OCI-LY7 (cell line): ENCODE measurements at regions not wholly inside any gene's neighbourhood (a gene's known extent, or its start where the extent isn't known, plus 50 kb on each side); places are given as distances from the start of the nearest gene placed in this dataset.

ENCODE experiments used
- BruUV-seq: library from RNA; stranded (reverse); fragments of 400-500 nt; replicated peaks from 2 replicates; lab custom pipeline; 2021; lab: Mats Ljungman, UMichigan
- CTCF ChIA-PET: fragments of 300-600 bp; sonication (Branson Sonifier 250); formaldehyde crosslinking; loops from one replicate; lab custom pipeline; 2022; ENCODE audit warnings: antibody characterized with exemption; ENCODE audit not compliant: unreplicated experiment; lab: Charles Lee
- POLR2A ChIA-PET: fragments of 300-600 bp; sonication (Branson Sonifier 250); formaldehyde crosslinking; loops from one replicate; lab custom pipeline; 2022; ENCODE audit warnings: antibody characterized with exemption; lab: Charles Lee
- DNase-seq: peaks from one replicate; pipeline ENCODE4 v3.0.0-alpha.2; 2015; ENCODE audit warnings: low spot score
- H2AFZ ChIP-seq: fragments of 200-600 bp; sonication (generic), shearing (Covaris generic); 2 replicates; pipeline ENCODE4 v1.6.1; 2014; ENCODE audit warnings: mild to moderate bottlenecking, antibody characterized with exemption, low read length, moderate library complexity
- H3K27ac ChIP-seq: fragments of 200-600 bp; sonication (generic); 2 replicates; pipeline ENCODE4 v1.5.1; 2014; ENCODE audit warnings: mixed run types, low read depth, mild to moderate bottlenecking, moderate library complexity, low read length, inconsistent platforms; ENCODE audit not compliant: poor library complexity, severe bottlenecking
- H3K36me3 ChIP-seq: fragments of 200-600 bp; sonication (generic); 2 replicates; pipeline ENCODE4 v1.6.1; 2014; ENCODE audit warnings: mild to moderate bottlenecking, antibody characterized with exemption, low read length, moderate library complexity, mixed read lengths; ENCODE audit not compliant: insufficient read depth
- H3K4me1 ChIP-seq: fragments of 200-600 bp; sonication (generic); 2 replicates; pipeline ENCODE4 v1.5.1; 2014; ENCODE audit warnings: mild to moderate bottlenecking, low read length; ENCODE audit not compliant: insufficient read depth, poor library complexity, severe bottlenecking
- H3K4me2 ChIP-seq: fragments of 200-600 bp; sonication (generic); 2 replicates; pipeline ENCODE4 v1.6.1; 2014; ENCODE audit warnings: mild to moderate bottlenecking, low read length
- H3K4me3 ChIP-seq: fragments of 200-600 bp; sonication (generic); 2 replicates; pipeline ENCODE4 v1.5.1; 2014; ENCODE audit warnings: mild to moderate bottlenecking, low read depth, low read length; ENCODE audit not compliant: poor library complexity, severe bottlenecking
- H3K79me2 ChIP-seq: fragments of 200-600 bp; sonication (generic); 2 replicates; pipeline ENCODE4 v1.6.1; 2016; ENCODE audit warnings: low read depth, mild to moderate bottlenecking, low read length, moderate library complexity, mixed read lengths; ENCODE audit not compliant: insufficient read depth
- H3K9me2 ChIP-seq: fragments of 200-600 bp; sonication (generic); 2 replicates; pipeline ENCODE4 v1.6.1; 2016; ENCODE audit warnings: mild to moderate bottlenecking, low read length, mixed read lengths; ENCODE audit not compliant: insufficient read depth
- H3K9me3 ChIP-seq: fragments of 200-600 bp; sonication (generic); 2 replicates; pipeline ENCODE4 v1.6.1; 2014; ENCODE audit warnings: mild to moderate bottlenecking, mixed run types, low read length, mixed read lengths
- H4K20me1 ChIP-seq: fragments of 200-600 bp; sonication (generic); 2 replicates; pipeline ENCODE4 v1.6.1; 2014; ENCODE audit warnings: mild to moderate bottlenecking, antibody characterized with exemption, low read length, moderate library complexity, mixed read lengths; ENCODE audit not compliant: insufficient read depth
- EZH2phosphoT487 ChIP-seq: fragments of 200-600 bp; sonication (generic); IDR thresholded peaks from 2 replicates; pipeline ENCODE4 v1.6.1; 2018; ENCODE audit warnings: low read depth, borderline replicate concordance, mild to moderate bottlenecking, mixed run types, antibody characterized with exemption, low read length, moderate library complexity, mixed read lengths
- intact Hi-C: fragments of 100-400 bp; cut with micrococcal nuclease; formaldehyde crosslinking; loops from one replicate; pipeline ENCODE4 v1.10.0; 2022; ENCODE audit not compliant: unreplicated experiment
- TF ChIP-seq, protein P1 (sequence below): fragments of 200-600 bp; sonication (generic); conservative IDR thresholded peaks from 2 replicates; pipeline ENCODE4 v1.5.1; 2014; ENCODE audit warnings: mild to moderate bottlenecking, antibody characterized with exemption, low read length, moderate library complexity, mixed read lengths

DNA sequence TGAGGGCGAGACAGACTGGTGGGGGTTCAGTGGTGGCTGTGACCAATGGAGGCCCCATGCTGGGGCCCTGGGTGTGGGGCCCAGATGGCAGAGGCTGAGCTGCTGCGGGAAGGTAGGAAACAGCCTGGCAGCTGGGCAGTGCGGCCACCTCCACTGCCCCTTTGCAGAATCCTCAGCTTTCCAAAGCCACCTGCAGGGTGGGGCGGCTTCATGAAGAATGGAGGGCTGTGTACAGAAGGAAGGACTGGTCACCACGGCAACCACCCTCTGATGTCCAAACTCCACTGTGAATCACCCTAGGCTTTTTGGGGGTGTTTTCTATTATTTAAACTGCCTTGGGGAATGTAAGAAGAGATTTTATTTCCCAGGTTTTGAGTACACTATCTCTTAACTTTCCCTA lies 166.3 kb upstream of the NAV2 start:
- TF ChIP-seq EZH2phosphoT487: no peak
- TF ChIP-seq, protein P1, sequence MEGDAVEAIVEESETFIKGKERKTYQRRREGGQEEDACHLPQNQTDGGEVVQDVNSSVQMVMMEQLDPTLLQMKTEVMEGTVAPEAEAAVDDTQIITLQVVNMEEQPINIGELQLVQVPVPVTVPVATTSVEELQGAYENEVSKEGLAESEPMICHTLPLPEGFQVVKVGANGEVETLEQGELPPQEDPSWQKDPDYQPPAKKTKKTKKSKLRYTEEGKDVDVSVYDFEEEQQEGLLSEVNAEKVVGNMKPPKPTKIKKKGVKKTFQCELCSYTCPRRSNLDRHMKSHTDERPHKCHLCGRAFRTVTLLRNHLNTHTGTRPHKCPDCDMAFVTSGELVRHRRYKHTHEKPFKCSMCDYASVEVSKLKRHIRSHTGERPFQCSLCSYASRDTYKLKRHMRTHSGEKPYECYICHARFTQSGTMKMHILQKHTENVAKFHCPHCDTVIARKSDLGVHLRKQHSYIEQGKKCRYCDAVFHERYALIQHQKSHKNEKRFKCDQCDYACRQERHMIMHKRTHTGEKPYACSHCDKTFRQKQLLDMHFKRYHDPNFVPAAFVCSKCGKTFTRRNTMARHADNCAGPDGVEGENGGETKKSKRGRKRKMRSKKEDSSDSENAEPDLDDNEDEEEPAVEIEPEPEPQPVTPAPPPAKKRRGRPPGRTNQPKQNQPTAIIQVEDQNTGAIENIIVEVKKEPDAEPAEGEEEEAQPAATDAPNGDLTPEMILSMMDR: no peak
- no peak for DNase-seq
- no peaks in the 10 kb centered on the region for H3K9me2 ChIP-seq
- BruUV-seq: no TSS peak
- no peaks in the 10 kb centered on the region for H3K79me2 ChIP-seq
- H3K9me3 ChIP-seq: no peaks in the 10 kb centered on the region
- ChIA-PET POLR2A (interaction anchor here (0.6 kb wide), 1 partner anchor 311 kb away, joined by 3 read pairs; no protein-coding TSS in a partner anchor), CTCF (interaction anchor here (1.0 kb wide), 1 partner anchor 16 kb away, joined by 3 read pairs; no protein-coding TSS in a partner anchor)
- no peak overlapping the region for H3K4me2 ChIP-seq
- no peak overlapping the region for H2AFZ ChIP-seq
- intact Hi-C loops: no loop called here
- H3K4me3 ChIP-seq: no peak overlapping the region
- no peaks in the 10 kb centered on the region for H3K4me1 ChIP-seq
- no peak overlapping the region for H3K27ac ChIP-seq
- no peaks in the 10 kb centered on the region for H3K36me3 ChIP-seq
- H4K20me1 ChIP-seq: no peaks in the 10 kb centered on the region

DNA sequence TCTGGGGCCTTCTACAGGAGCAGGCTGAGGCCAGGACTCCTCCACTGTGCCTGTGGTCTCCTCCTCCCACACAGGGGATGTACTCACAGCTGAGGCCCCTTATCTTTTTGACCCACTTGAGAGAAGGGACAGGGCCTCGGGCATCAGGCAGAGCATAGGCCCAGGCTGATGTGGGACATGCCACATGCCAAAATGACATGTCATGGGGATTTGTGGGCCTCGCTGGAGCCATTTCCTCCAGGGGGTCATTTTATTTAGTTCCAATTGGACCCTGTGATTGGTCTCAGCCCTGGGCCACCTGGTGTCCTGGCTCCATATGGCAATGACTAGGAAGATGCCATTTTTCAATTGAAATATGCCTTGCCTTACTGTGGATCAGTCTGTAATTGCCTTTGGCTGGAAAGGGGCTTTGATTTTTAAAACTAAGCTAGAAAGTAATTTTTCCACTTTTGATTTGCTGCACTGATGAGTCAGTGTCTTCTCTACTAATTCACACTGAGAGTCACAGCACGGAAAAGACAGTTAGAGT lies 171.1 kb upstream of the NAV2 start:
- intact Hi-C loops: no loop called here
- Histone ChIP-seq H3K4me3 (no peak overlapping the region), H3K4me1 (no peaks in the 10 kb centered on the region), H3K79me2 (no peaks in the 10 kb centered on the region), H3K36me3 (no peaks in the 10 kb centered on the region), H3K4me2 (no peak overlapping the region), H3K9me3 (no peaks in the 10 kb centered on the region), H4K20me1 (no peaks in the 10 kb centered on the region), H3K9me2 (no peaks in the 10 kb centered on the region), H2AFZ (no peak overlapping the region), H3K27ac (no peak overlapping the region)
- POLR2A ChIA-PET: interaction anchor here (1.3 kb wide), 1 partner anchor 327 kb away, joined by 3 read pairs; no protein-coding TSS in a partner anchor
- CTCF ChIA-PET: no interaction called here
- BruUV-seq: no TSS peak
- no peak for DNase-seq
- TF ChIP-seq, protein P1: no peak
- TF ChIP-seq EZH2phosphoT487: no peak

DNA sequence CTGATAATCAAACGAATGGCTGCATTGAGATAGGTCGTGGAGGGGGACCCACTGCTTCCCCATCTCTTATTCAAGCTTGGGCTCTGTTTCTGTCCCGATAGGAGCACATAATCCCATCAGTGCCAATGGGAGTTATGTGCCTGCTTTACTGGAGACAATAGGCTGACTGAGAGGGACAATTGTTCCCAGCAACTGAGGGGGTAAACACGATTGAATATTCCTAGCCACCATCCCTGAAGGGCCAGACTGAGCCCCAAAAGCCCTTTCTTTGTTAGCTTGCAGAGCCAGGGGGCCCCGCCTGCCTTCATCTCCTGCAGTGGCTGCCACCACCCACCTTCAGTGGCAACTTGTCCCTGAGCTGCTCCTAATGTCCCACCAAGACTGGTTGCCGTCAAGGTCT lies 172.8 kb upstream of the NAV2 start:
- Histone ChIP-seq H3K36me3 (no peaks in the 10 kb centered on the region), H4K20me1 (no peaks in the 10 kb centered on the region), H3K79me2 (no peaks in the 10 kb centered on the region), H3K4me3 (no peak overlapping the region), H3K9me2 (no peaks in the 10 kb centered on the region), H3K9me3 (no peaks in the 10 kb centered on the region), H3K4me1 (no peaks in the 10 kb centered on the region), H3K27ac (no peak overlapping the region), H2AFZ (no peak overlapping the region), H3K4me2 (no peak overlapping the region)
- ChIA-PET POLR2A (interaction anchor here (1.0 kb wide), 1 partner anchor 193 kb away, joined by 3 read pairs; no protein-coding TSS in a partner anchor), CTCF (no interaction called here)
- TF ChIP-seq, protein P1: no peak
- TF ChIP-seq EZH2phosphoT487: no peak
- intact Hi-C loops: no loop called here
- no peak for DNase-seq
- BruUV-seq: no TSS peak
